HK-2 (cell line): ENCODE measurements at regions not wholly inside any gene's neighbourhood (a gene's known extent, or its start where the extent isn't known, plus 50 kb on each side); places are given as distances from the start of the nearest gene placed in this dataset.
"Not testable (repeated sequence)": the region's sequence is repeated elsewhere in the genome, so short reads cannot be mapped to it uniquely, and the experiment has no call there.

Source experiments
- DNase-seq: peaks from one replicate; pipeline ENCODE4 v3.0.0-alpha.2; 2018; ENCODE audit not compliant: unreplicated experiment

- no peak for DNase-seq
Observed at GRCh38 chr17:63078707-63079106, 112.7 kb downstream of the TANC2 start.

GRCh38 chr17:63082273-63082861, 116.3 kb downstream of the TANC2 start:
- DNase-seq: no peak

GRCh38 chr17:63082952-63083351, 116.9 kb downstream of the TANC2 start:
- DNase-seq: no peak

DNA sequence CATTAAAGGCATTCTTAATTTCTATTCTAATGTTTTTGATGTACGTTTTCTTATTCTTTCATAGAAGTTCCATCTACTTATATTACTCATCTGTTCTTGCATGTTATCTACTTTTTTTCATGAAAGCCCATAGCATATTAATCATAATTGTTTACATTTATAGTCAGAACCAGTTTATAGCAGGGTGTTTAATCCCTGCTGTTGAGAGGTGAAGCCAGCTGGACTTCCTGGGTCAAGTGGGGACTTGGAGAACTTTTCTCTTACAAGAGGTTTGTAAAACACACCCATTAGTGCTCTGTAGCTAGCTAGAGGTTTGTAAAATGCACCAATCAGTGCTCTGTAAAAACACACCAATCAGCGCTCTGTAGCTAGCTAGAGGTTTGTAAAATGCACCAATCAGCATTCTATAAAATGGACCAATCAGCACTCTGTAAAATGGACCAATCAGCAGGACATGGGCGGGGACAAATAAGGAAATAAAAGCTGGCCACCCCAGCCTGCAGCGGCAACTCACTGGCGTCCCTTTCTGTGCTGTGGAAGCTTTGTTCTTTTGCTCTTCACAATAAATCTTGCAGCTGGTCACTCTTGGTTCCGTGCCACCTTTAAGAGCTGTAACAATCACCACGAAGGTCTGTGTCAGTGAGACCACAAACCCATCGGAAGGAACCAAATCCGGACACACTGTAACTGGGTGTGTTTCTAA, 120.6 kb downstream of the TANC2 start:
- no peak for DNase-seq

GRCh38 chr17:63090358-63091114, 124.5 kb downstream of the TANC2 start:
- DNase-seq: not testable (repeated sequence)

DNA sequence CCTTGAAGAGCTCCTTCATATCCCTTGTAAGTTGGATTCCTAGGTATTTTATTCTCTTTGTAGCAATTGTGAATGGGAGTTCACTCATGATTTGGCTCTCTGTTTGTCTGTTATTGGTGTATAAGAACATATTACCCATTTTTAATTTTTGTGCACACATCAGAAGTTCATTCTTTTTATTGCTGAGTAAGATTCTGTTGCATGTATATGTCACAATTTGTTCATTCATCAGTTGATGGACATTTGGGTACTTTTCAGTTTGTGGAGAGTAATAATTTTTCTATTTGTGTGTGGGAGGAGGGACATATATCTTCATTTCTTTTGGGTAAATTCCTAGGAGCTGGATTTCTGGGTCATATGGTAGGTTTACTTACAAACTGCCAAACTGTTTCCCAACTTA, 125.9 kb downstream of the TANC2 start:
- DNase-seq: not testable (repeated sequence)

GRCh38 chr17:63094631-63095030, 128.6 kb downstream of the TANC2 start:
- DNase-seq: no peak

DNA sequence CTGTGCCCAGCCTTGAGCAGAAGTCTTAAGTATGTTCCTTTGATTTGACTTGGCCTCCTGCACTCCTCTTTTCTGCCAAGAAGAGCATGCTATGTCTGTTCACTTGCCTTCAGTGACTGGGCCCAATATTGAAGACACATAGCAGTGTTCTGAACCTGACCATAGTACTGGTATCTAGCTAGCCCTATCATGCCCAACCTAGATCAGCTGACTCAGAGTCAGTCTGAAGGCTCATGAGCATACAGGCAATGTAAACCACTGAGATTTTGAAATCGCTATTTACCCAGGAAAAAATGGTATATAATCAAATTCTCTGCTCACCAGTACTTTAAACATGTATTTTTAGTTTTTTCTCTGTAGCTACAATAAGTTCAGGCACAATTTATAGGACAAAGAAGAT, 129.4 kb downstream of the TANC2 start:
- no peak for DNase-seq

DNA sequence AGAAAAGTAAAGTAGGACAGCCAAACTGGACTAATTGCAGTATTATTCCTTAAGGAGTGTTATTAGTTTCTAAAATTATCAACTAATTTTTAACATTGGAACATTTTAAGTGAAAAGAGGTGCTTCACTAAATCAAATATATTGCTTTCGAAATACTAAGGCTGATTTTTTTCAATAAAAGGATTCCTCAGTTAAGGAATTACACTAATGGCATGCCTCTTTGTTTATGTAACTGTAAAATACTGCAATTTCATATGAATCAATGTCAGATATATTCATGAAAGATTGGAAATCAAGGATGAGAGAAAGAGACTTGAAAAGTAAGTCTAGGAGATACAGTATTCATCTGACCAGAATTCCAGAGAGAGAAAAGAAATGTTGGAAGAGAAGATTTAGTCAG, 129.8 kb downstream of the TANC2 start:
- no peak for DNase-seq

DNA sequence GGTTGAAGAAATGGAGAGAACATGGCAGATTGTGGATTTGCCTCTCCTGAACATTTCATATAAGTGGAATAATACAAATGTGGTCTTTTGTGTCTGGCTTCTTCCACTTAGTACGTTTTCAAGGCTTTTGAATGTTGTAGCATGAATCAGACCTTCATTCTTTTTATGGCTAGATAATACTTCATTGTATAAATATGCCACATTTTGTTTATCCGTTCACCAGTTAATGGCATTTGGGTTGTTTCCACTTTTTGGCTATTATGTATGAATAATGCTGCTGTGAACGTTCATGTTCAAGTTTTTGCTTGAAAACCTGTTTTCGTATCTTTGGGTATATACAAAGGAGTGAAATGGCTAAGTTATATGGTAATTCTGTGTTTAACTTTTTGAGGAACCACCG, 130.4 kb downstream of the TANC2 start:
- no peak for DNase-seq

GRCh38 chr17:63099425-63099824, 133.4 kb downstream of the TANC2 start:
- DNase-seq: no peak

GRCh38 chr17:63102034-63102433, 136.0 kb downstream of the TANC2 start:
- DNase-seq: no peak

DNA sequence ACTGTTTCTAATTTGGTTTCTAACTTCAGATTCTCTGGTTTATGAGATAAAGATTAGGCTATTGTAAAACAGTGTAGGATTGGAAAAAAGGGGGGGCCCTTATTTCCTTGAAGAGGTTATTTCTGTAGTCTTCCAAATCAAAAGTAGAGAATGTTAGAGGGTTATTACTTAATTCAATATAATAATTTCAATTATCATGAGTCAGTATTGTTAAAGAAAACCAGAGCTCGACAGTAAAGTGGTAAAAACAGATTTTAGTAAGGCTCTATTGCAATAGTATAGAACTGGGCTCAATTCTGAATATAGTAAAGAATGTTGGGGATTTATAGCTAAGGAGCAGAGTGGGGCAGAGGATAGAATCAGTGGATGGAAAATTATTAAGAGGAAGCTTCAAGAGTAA, 140.0 kb downstream of the TANC2 start:
- no peak for DNase-seq

GRCh38 chr17:63109661-63110060, 143.6 kb downstream of the TANC2 start:
- DNase-seq: no peak

- no peak for DNase-seq
Observed at GRCh38 chr17:63113167-63113566, 147.1 kb downstream of the TANC2 start.

- DNase-seq: no peak
Observed at GRCh38 chr17:63116228-63116627, 150.2 kb downstream of the TANC2 start.

DNA sequence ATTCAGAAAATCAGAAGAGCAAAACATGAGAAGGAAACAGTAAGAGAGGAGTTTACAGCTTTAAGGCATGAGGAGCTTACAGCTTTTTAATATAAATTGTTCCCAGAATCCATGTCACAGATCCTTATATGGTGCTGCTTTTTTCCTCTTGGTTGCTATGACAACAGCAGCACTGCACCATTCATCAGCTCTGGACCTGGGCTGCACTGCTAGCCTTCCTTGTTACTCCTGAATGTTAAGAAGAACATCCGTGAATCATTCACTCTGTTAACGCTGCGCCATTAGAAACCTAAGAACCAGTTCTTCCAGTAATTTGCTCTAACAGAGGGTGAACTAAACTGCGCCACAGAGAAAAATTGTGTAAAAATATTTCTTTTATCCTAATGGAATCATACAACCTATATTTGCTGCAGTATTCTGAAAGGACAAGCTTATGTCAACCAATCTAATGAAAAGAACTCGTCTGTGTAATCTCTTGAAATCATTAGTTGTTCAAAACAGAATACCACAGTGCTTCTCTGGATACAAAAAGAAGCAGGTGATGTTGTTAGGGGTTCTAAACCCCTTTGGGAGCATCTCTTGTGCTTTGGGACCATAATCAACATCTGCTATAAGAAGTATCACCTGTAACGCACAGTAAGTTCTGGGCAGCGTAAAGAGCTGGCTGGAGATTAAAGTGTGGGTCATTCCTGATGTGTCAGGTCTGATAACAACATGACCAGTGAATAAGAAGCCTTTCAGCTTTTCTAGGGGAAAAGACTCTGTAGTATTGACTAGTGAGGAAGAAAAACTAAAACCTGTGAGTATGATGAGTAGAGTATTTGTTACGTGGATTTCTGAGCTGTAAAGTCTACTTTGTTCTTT, 151.2 kb downstream of the TANC2 start:
- no peak for DNase-seq

GRCh38 chr17:63120406-63120805, 154.4 kb downstream of the TANC2 start:
- DNase-seq: no peak

DNA sequence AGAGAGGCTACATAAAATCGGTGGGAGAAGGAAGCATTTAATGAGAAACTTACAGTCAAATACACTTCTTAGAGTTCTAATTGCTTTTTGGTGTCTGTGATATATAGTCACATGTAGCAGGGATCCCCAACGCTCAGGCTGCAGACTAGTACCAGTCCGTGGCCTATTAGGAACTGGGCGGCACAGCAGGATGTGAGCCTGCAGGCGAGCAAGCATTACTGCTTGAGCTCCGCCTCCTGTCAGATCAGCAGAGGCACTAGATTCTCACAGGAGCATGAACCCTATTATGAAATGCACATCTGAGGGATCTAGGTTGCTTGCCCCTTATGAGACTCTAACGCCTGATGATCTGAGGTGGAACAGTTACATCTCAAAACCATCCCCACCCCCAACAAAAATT, 158.5 kb downstream of the TANC2 start:
- no peak for DNase-seq

DNA sequence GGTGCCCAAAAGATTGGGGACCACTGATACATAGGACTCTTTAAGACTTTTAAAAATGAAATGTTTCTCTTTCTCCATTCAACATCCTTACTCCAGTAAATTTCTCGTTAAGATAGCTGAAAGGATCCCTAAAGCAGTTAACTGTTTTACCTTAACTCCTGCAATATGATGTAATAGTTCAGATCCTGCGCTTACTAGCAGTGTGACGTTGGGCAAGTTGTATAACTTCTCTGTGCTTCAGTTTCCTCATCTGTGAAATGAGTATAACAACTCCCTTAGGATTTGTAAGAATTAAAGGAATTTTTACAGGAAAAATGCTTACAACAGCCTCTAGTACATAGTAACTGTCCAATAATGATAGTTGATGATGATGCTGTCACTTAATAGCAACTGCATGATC, 158.9 kb downstream of the TANC2 start:
- no peak for DNase-seq

DNA sequence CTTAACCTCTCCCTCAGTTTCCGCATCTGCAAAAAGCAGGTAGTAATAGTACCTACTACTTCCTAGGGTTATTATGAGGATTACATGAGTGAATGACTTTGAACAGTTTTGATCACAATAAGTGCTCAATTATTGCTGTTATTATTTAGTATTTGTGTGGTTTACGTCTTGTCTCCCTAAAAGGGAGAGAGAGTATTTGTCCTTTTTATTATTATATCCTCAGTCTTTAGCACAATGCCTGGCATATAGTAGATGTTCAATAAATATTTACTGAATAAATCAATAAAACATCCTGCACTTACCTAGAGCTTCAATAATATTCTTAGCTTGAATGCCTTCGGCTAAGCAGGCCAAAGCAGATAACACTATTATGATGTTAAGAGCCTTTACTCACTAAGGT, 160.0 kb downstream of the TANC2 start:
- DNase-seq: no peak

- DNase-seq: no peak
Observed at GRCh38 chr17:63126607-63127006, 160.6 kb downstream of the TANC2 start.
